HEK293T (cell line): ENCODE measurements at regions not wholly inside any gene's neighbourhood (a gene's known extent, or its start where the extent isn't known, plus 50 kb on each side); places are given as distances from the start of the nearest gene placed in this dataset.

Experiments used
- ELF4 ChIP-seq: fragments of 450-650 bp; IDR thresholded peaks from 2 replicates; pipeline ENCODE4 v1.6.1; 2017; ENCODE audit warnings: antibody characterized with exemption
- FOXK2 ChIP-seq: fragments of 450-650 bp; IDR thresholded peaks from 2 replicates; pipeline ENCODE4 v1.6.1; 2016; ENCODE audit warnings: mild to moderate bottlenecking
- FOXM1 ChIP-seq: fragments of 450-650 bp; IDR thresholded peaks from 2 replicates; pipeline ENCODE4 v1.6.1; 2017; ENCODE audit warnings: mild to moderate bottlenecking, borderline replicate concordance
- HDGF ChIP-seq: fragments of 450-650 bp; IDR thresholded peaks from 2 replicates; pipeline ENCODE4 v1.6.1; 2017; ENCODE audit warnings: antibody characterized with exemption, borderline replicate concordance
- L3MBTL2 ChIP-seq: fragments of 450-650 bp; conservative IDR thresholded peaks from 2 replicates; pipeline ENCODE4 v1.6.1; 2016; ENCODE audit warnings: mild to moderate bottlenecking
- LEF1 ChIP-seq: fragments of 450-650 bp; IDR thresholded peaks from 2 replicates; pipeline ENCODE4 v1.6.1; 2017; ENCODE audit warnings: mild to moderate bottlenecking, borderline replicate concordance
- SUZ12 ChIP-seq: fragments of 450-650 bp; IDR thresholded peaks from 2 replicates; pipeline ENCODE4 v1.6.1; 2016; ENCODE audit warnings: mild to moderate bottlenecking
- TARDBP ChIP-seq: fragments of 450-650 bp; IDR thresholded peaks from 2 replicates; pipeline ENCODE4 v1.6.1; 2016
- ZNF384 ChIP-seq: fragments of 450-650 bp; IDR thresholded peaks from 2 replicates; pipeline ENCODE4 v1.6.1; 2016

DNA sequence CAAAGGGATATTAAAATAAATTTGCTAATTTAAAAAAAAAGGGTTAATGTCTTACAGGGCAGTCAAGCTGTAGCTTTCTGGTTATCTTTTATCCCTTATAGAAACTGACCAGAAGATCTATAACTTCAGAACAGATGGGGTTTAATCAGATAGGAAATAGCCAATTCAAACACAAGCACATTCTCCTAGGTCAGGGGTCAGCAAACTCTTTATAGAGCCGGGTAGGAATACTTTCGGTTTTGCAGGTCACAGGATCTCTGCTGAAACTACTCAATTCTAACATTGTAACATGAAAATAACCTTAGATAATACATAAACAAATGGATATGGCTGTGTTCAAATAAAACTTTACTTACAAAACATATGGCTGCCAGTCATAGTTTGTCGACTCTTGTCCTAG is 479.8 kb downstream of the ADRA2A start:
- TF ChIP-seq ZNF384 (no peak), LEF1 (no peak), FOXM1 (no peak), HDGF (no peak), ELF4 (no peak), SUZ12 (no peak), TARDBP (no peak), L3MBTL2 (no peak), FOXK2 (no peak)
